Endothelial cell of umbilical vein (primary cell): ENCODE measurements at regions not wholly inside any gene's neighbourhood (a gene's known extent, or its start where the extent isn't known, plus 50 kb on each side); places are given as distances from the start of the nearest gene placed in this dataset.

Source experiments
- BruUV-seq: library from RNA; stranded (reverse); fragments of 400-500 nt; replicated peaks from 2 replicates; lab custom pipeline; 2021; lab: Mats Ljungman, UMichigan
- CTCF ChIA-PET: fragments of 300-600, 350-600 bp; sonication (Branson Sonifier 250); formaldehyde crosslinking; loops from one replicate; lab custom pipeline; 2021; ENCODE audit warnings: antibody characterized with exemption, inconsistent platforms; lab: Charles Lee
- POLR2A ChIA-PET: fragments of 300-600, 350-600 bp; sonication (Branson Sonifier 250); formaldehyde crosslinking; loops from one replicate; lab custom pipeline; 2021; ENCODE audit warnings: antibody characterized with exemption, inconsistent platforms; lab: Charles Lee
- DNase-seq: peaks from one replicate; pipeline ENCODE4 v3.0.0-alpha.2; 2011; ENCODE audit warnings: low read depth, low spot score
- FAIRE-seq: peaks from 2 replicates; lab custom pipeline; 2011; peaks lifted over from hg19 to GRCh38; lab: Jason Lieb, UNC
- H2AFZ ChIP-seq: 2 replicates; pipeline ENCODE4 v1.6.0; 2012; ENCODE audit warnings: low read depth, low read length, control low read depth, inconsistent platforms
- H3K27ac ChIP-seq: 2 replicates; pipeline ENCODE4 v1.5.1; 2011; ENCODE audit warnings: low read depth, mild to moderate bottlenecking, control low read depth, low read length, moderate library complexity; ENCODE audit not compliant: insufficient read depth
- H3K27me3 ChIP-seq, 2 experiments: 2 replicates each; pipeline versions ENCODE4 v1.6.0 to v1.6.1; 2011; ENCODE audit warnings: low read length in 2 of 2, mixed read lengths in 1 of 2; ENCODE audit not compliant: control insufficient read depth in 2 of 2, insufficient read depth in 2 of 2
- H3K36me3 ChIP-seq, 2 experiments: 2 replicates in 1 of 2; 3 replicates in 1 of 2; pipeline ENCODE4 v1.5.1; 2011; ENCODE audit warnings: low read length in 2 of 2, mild to moderate bottlenecking in 1 of 2, moderate library complexity in 1 of 2; ENCODE audit not compliant: control insufficient read depth in 2 of 2, insufficient read depth in 2 of 2; ENCODE audit errors: extremely low read depth in 1 of 2
- H3K4me1 ChIP-seq: 3 replicates; pipeline ENCODE4 v1.5.1; 2011; ENCODE audit warnings: mild to moderate bottlenecking, low read length; ENCODE audit not compliant: control insufficient read depth, insufficient read depth; ENCODE audit errors: extremely low read depth
- H3K4me2 ChIP-seq: 2 replicates; pipeline ENCODE4 v1.6.1; 2011; ENCODE audit warnings: low read length, control low read depth, mixed read lengths; ENCODE audit not compliant: insufficient read depth
- H3K4me3 ChIP-seq, 3 experiments: fragments of 200-600 bp in 1 of 3; sonication (generic), shearing (Covaris generic) in 1 of 3; replicated peaks in 1 of 3; 2 replicates each; pipeline ENCODE4 v1.5.1; 2011 to 2016; ENCODE audit warnings: control low read depth in 3 of 3, low read length in 3 of 3, mild to moderate bottlenecking in 2 of 3, inconsistent platforms in 1 of 3, low read depth in 1 of 3, moderate library complexity in 1 of 3; ENCODE audit not compliant: insufficient read depth in 1 of 3
- H3K79me2 ChIP-seq: 2 replicates; pipeline ENCODE4 v1.6.0; 2012; ENCODE audit warnings: low read length, inconsistent platforms; ENCODE audit not compliant: control insufficient read depth, insufficient read depth
- H3K9ac ChIP-seq: replicated peaks from 2 replicates; pipeline ENCODE3; 2011; ENCODE audit warnings: low read length, control low read depth; ENCODE audit not compliant: insufficient read depth; ENCODE audit errors: extremely low read depth
- H3K9me1 ChIP-seq: replicated peaks from 3 replicates; pipeline ENCODE4 v1.6.0; 2011; ENCODE audit warnings: mild to moderate bottlenecking, low read length; ENCODE audit not compliant: control insufficient read depth, insufficient read depth; ENCODE audit errors: extremely low read depth
- H3K9me3 ChIP-seq: replicated peaks from 2 replicates; pipeline ENCODE4 v1.5.1; 2012; ENCODE audit warnings: low read length, inconsistent platforms; ENCODE audit not compliant: control insufficient read depth, insufficient read depth
- H4K20me1 ChIP-seq: replicated peaks from 2 replicates; pipeline ENCODE3; 2011; ENCODE audit warnings: mild to moderate bottlenecking, low read length; ENCODE audit not compliant: control insufficient read depth, insufficient read depth; ENCODE audit errors: extremely low read depth
- CTCF ChIP-seq, 2 donors: IDR thresholded peaks; 1 replicate in 1 of 2; 2 replicates in 1 of 2; pipeline ENCODE4 v1.5.1; 2011; ENCODE audit warnings: low read length in 2 of 2, mild to moderate bottlenecking in 2 of 2, moderate library complexity in 2 of 2, control low read depth in 1 of 2, inconsistent platforms in 1 of 2, low read depth in 1 of 2; ENCODE audit not compliant: insufficient read depth in 1 of 2; ENCODE audit errors: extremely low read depth in 1 of 2
- EZH2 ChIP-seq: IDR thresholded peaks from 2 replicates; pipeline ENCODE4 v1.6.1; 2012; ENCODE audit warnings: borderline replicate concordance, low read depth, mild to moderate bottlenecking, moderate library complexity, low read length, inconsistent platforms; ENCODE audit not compliant: severe bottlenecking
- FOS ChIP-seq: IDR thresholded peaks from 2 replicates; pipeline ENCODE4 v1.6.1; 2011; ENCODE audit warnings: mild to moderate bottlenecking, low read length, moderate library complexity, borderline replicate concordance; ENCODE audit not compliant: insufficient read depth
- GATA2 ChIP-seq: IDR thresholded peaks from 2 replicates; pipeline ENCODE4 v1.7.0; 2011; ENCODE audit warnings: low read depth, mild to moderate bottlenecking, moderate library complexity, mixed read lengths, low read length; ENCODE audit not compliant: insufficient read length, insufficient read depth
- JUN ChIP-seq: IDR thresholded peaks from 2 replicates; pipeline ENCODE4 v1.6.1; 2011; ENCODE audit warnings: borderline replicate concordance, low read depth; ENCODE audit not compliant: insufficient read length, insufficient read depth
- MAX ChIP-seq: IDR thresholded peaks from 2 replicates; pipeline ENCODE4 v1.6.1; 2011; ENCODE audit not compliant: insufficient read depth, insufficient read length
- MYC ChIP-seq: IDR thresholded peaks from one replicate; pipeline ENCODE4 v1.6.1; 2011; ENCODE audit warnings: mild to moderate bottlenecking, low read depth, low read length
- POLR2A ChIP-seq: IDR thresholded peaks from 2 replicates; pipeline ENCODE4 v1.6.1; 2012; ENCODE audit warnings: low read depth, mild to moderate bottlenecking, control low read depth, low read length
- POLR2AphosphoS5 ChIP-seq: IDR thresholded peaks from 2 replicates; pipeline ENCODE4 v1.6.1; 2012; ENCODE audit warnings: low read depth, mild to moderate bottlenecking, control low read depth, low read length, moderate library complexity; ENCODE audit not compliant: insufficient read depth
- dilution Hi-C: fragments of 300-500 bp; cut with MboI; formaldehyde crosslinking; loops from one replicate; pipeline ENCODE4 v1.15.0; 2019; ENCODE audit warnings: low sequenced_read_pairs; ENCODE audit not compliant: extremely low pct_ligation_motif_present
- intact Hi-C: fragments of 100-400 bp; cut with micrococcal nuclease; formaldehyde crosslinking; loops from one replicate; pipeline ENCODE4 v1.10.0; 2022

GRCh38 chr1:47618830-47619229, 181.0 kb downstream of the FOXD2 start:
- dilution Hi-C loops (no loop called here), intact Hi-C loops (no loop called here)
- TF ChIP-seq MAX: no peak
- TF ChIP-seq EZH2: no peak
- no peak for TF ChIP-seq FOS
- no peak for TF ChIP-seq POLR2AphosphoS5
- no peak for TF ChIP-seq MYC
- no peak for TF ChIP-seq GATA2
- no peak for TF ChIP-seq CTCF (IDR thresholded peaks at IDR 0.05; ENCODE audit: extremely low read depth in 1 of 2, insufficient read depth in 1 of 2, low read depth in 1 of 2, low read length in 2 of 2)
- no peak for TF ChIP-seq POLR2A
- no peak for TF ChIP-seq JUN
- Histone ChIP-seq H3K27ac (no peak overlapping the region), H2AFZ (no peak overlapping the region), H3K36me3 (no peaks in the 10 kb centered on the region), H3K9me1 (no peaks in the 10 kb centered on the region), H4K20me1 (no peaks in the 10 kb centered on the region), H3K4me1 (no peaks in the 10 kb centered on the region), H3K4me3 (no peak overlapping the region), H3K9me3 (no peaks in the 10 kb centered on the region), H3K9ac (no peak overlapping the region), H3K79me2 (no peaks in the 10 kb centered on the region), H3K4me2 (no peak overlapping the region), H3K27me3 (no peaks in the 10 kb centered on the region)
- no TSS peak for BruUV-seq
- POLR2A ChIA-PET: no interaction called here
- DNase-seq: no peak
- FAIRE-seq: no peak
- CTCF ChIA-PET: no interaction called here
